ENCODE measurements at regions not wholly inside any gene's neighbourhood (a gene's known extent, or its start where the extent isn't known, plus 50 kb on each side); places are given as distances from the start of the nearest gene placed in this dataset.

DNA sequence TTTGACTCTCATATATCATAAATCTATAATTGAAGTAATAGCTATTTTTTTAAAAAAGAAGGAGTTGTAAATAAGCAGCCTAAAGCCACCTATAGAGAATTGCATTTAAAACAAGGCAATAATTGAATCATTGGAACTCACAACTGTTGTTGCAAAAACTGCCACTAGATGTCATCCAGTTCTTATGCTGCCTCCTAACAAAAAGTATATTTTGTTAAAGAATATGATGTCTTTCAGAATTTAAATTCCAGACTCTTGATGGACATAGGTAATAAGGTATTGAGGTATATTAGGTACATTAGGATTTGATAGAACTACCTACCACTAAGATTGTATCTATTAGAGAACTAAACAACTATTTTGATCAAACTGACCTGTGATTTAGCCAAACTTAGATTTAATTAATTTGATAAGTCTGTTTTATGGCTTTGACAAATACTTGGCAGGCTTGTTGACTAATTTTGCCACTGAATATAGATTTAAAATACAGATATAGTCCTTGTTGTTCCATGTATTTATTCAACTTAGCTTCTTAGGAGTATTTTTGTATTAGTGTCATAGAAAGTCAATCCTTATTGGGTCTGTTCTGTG lies 401.4 kb downstream of the RPL10L start:
- ChIA-PET CTCF (interaction anchor here (1.3 kb wide), 1 partner anchor 9 kb away, joined by 7 read pairs; no protein-coding TSS in a partner anchor), POLR2A (no interaction called here)
- Histone ChIP-seq H3K9me3 (replicated peaks; ENCODE audit: control insufficient read depth, insufficient read depth, low read length) (no peaks in the 10 kb centered on the region), H3K27me3 (ENCODE audit: control insufficient read depth in 2 of 2, insufficient read depth in 2 of 2, low read length in 2 of 2) (no peaks in the 10 kb centered on the region), H3K27ac (ENCODE audit: insufficient read depth, low read depth, low read length) (no peak overlapping the region), H3K36me3 (ENCODE audit: control insufficient read depth in 2 of 2, extremely low read depth in 1 of 2, insufficient read depth in 2 of 2, low read length in 2 of 2) (no peaks in the 10 kb centered on the region), H3K79me2 (ENCODE audit: control insufficient read depth, insufficient read depth, low read length) (no peaks in the 10 kb centered on the region), H3K9me1 (replicated peaks; ENCODE audit: control insufficient read depth, extremely low read depth, insufficient read depth, low read length) (no peaks in the 10 kb centered on the region), H2AFZ (ENCODE audit: low read depth, low read length) (no peak overlapping the region), H3K4me3 (replicated peaks in 1 of 3; ENCODE audit: insufficient read depth in 1 of 3, low read depth in 1 of 3, low read length in 3 of 3) (no peak overlapping the region), H3K4me1 (ENCODE audit: control insufficient read depth, extremely low read depth, insufficient read depth, low read length) (no peaks in the 10 kb centered on the region), H4K20me1 (replicated peaks; ENCODE audit: control insufficient read depth, extremely low read depth, insufficient read depth, low read length) (no peaks in the 10 kb centered on the region), H3K4me2 (ENCODE audit: insufficient read depth, low read length) (no peak overlapping the region), H3K9ac (replicated peaks; ENCODE audit: extremely low read depth, insufficient read depth, low read length) (no peak overlapping the region)
- dilution Hi-C loops (cut with MboI; ENCODE audit: extremely low pct_ligation_motif_present, low sequenced_read_pairs) = no loop called here
- intact Hi-C loops (cut with micrococcal nuclease) = loop anchor here (1.0 to 5.0 kb wide), 2 partner anchors 94 to 1027 kb away; no protein-coding TSS in a partner anchor
- no TSS peak for BruUV-seq (replicated peaks)
- TF ChIP-seq FOS (IDR thresholded peaks at IDR 0.05; ENCODE audit: borderline replicate concordance, insufficient read depth, low read length) (no peak), MYC (IDR thresholded peaks at IDR 0.05; ENCODE audit: low read depth, low read length) (no peak), JUN (IDR thresholded peaks at IDR 0.05; ENCODE audit: borderline replicate concordance, insufficient read depth, insufficient read length, low read depth) (no peak)
- TF ChIP-seq, protein P1, sequence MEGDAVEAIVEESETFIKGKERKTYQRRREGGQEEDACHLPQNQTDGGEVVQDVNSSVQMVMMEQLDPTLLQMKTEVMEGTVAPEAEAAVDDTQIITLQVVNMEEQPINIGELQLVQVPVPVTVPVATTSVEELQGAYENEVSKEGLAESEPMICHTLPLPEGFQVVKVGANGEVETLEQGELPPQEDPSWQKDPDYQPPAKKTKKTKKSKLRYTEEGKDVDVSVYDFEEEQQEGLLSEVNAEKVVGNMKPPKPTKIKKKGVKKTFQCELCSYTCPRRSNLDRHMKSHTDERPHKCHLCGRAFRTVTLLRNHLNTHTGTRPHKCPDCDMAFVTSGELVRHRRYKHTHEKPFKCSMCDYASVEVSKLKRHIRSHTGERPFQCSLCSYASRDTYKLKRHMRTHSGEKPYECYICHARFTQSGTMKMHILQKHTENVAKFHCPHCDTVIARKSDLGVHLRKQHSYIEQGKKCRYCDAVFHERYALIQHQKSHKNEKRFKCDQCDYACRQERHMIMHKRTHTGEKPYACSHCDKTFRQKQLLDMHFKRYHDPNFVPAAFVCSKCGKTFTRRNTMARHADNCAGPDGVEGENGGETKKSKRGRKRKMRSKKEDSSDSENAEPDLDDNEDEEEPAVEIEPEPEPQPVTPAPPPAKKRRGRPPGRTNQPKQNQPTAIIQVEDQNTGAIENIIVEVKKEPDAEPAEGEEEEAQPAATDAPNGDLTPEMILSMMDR (IDR thresholded peaks at IDR 0.05; ENCODE audit: extremely low read depth in 1 of 2, insufficient read depth in 1 of 2, low read depth in 1 of 2, low read length in 2 of 2) = peak; percentile 27 to 48
- FAIRE-seq (peak; percentile 12), DNase-seq (ENCODE audit: low read depth, low spot score) (peak; percentile 52)

DNA sequence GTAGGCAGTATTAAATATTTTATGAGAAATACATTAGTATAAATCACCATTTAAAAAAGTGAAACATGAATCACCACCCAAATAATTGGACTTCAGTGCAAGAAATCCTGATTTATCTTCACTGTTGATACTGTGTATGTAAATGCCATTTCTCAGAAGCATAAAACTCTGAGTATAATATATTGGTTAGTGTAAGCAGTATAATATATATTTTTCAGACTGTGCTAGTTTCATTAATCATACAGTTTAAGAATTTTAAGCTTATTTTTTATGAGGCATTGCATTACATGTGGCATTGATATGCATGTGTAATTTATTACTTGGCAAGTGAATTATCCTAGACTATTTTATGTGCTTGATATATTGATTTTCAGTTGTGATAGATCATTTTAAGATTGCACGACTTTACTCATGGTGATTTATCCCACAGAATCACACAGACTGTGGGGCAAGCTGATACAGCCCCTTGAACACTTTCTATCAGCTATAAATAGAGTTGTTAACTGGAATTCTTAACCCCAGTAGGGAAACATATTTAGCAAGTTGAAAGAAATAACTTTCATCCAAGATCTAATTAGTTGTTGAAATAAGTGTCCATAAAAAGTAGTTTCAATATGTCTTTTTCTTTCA lies 403.5 kb downstream of the RPL10L start:
- Histone ChIP-seq H3K9me1 (replicated peaks; ENCODE audit: control insufficient read depth, extremely low read depth, insufficient read depth, low read length) (no peaks in the 10 kb centered on the region), H3K4me2 (ENCODE audit: insufficient read depth, low read length) (no peak overlapping the region), H3K36me3 (ENCODE audit: control insufficient read depth in 2 of 2, extremely low read depth in 1 of 2, insufficient read depth in 2 of 2, low read length in 2 of 2) (no peaks in the 10 kb centered on the region), H4K20me1 (replicated peaks; ENCODE audit: control insufficient read depth, extremely low read depth, insufficient read depth, low read length) (no peaks in the 10 kb centered on the region), H3K27me3 (ENCODE audit: control insufficient read depth in 2 of 2, insufficient read depth in 2 of 2, low read length in 2 of 2) (no peaks in the 10 kb centered on the region), H3K9me3 (replicated peaks; ENCODE audit: control insufficient read depth, insufficient read depth, low read length) (no peaks in the 10 kb centered on the region), H3K4me1 (ENCODE audit: control insufficient read depth, extremely low read depth, insufficient read depth, low read length) (no peaks in the 10 kb centered on the region), H2AFZ (ENCODE audit: low read depth, low read length) (no peak overlapping the region), H3K9ac (replicated peaks; ENCODE audit: extremely low read depth, insufficient read depth, low read length) (no peak overlapping the region), H3K79me2 (ENCODE audit: control insufficient read depth, insufficient read depth, low read length) (no peaks in the 10 kb centered on the region), H3K4me3 (replicated peaks in 1 of 3; ENCODE audit: insufficient read depth in 1 of 3, low read depth in 1 of 3, low read length in 3 of 3) (no peak overlapping the region), H3K27ac (ENCODE audit: insufficient read depth, low read depth, low read length) (no peak overlapping the region)
- FAIRE-seq (no peak), DNase-seq (ENCODE audit: low read depth, low spot score) (no peak)
- TF ChIP-seq, protein P1 (IDR thresholded peaks at IDR 0.05; ENCODE audit: extremely low read depth in 1 of 2, insufficient read depth in 1 of 2, low read depth in 1 of 2, low read length in 2 of 2) = no peak
- TF ChIP-seq, protein P2, sequence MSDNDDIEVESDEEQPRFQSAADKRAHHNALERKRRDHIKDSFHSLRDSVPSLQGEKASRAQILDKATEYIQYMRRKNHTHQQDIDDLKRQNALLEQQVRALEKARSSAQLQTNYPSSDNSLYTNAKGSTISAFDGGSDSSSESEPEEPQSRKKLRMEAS (IDR thresholded peaks at IDR 0.05; ENCODE audit: insufficient read depth, insufficient read length) = no peak
- TF ChIP-seq FOS (IDR thresholded peaks at IDR 0.05; ENCODE audit: borderline replicate concordance, insufficient read depth, low read length) (no peak), JUN (IDR thresholded peaks at IDR 0.05; ENCODE audit: borderline replicate concordance, insufficient read depth, insufficient read length, low read depth) (no peak), EZH2 (IDR thresholded peaks at IDR 0.05; ENCODE audit: borderline replicate concordance, low read depth, low read length, severe bottlenecking) (no peak), POLR2AphosphoS5 (IDR thresholded peaks at IDR 0.05; ENCODE audit: insufficient read depth, low read depth, low read length) (no peak), MYC (IDR thresholded peaks at IDR 0.05; ENCODE audit: low read depth, low read length) (no peak), POLR2A (IDR thresholded peaks at IDR 0.05; ENCODE audit: low read depth, low read length) (no peak), GATA2 (IDR thresholded peaks at IDR 0.05; ENCODE audit: insufficient read depth, insufficient read length, low read depth, low read length) (no peak)
- ChIA-PET CTCF (no interaction called here), POLR2A (no interaction called here)
- BruUV-seq (replicated peaks) = no TSS peak
- dilution Hi-C loops (cut with MboI; ENCODE audit: extremely low pct_ligation_motif_present, low sequenced_read_pairs) (no loop called here), intact Hi-C loops (cut with micrococcal nuclease) (no loop called here)
